GM20000 (cell line): ENCODE measurements at regions not wholly inside any gene's neighbourhood (a gene's known extent, or its start where the extent isn't known, plus 50 kb on each side); places are given as distances from the start of the nearest gene placed in this dataset.
A peak's percentile ranks its signal among the peaks of the same experiment; 100 is the strongest.

Source experiments
- DNase-seq: peaks from one replicate; pipeline ENCODE4 v3.0.0; 2012; ENCODE audit warnings: low spot score
- TF ChIP-seq, protein P1 (sequence below): IDR thresholded peaks from 2 replicates; pipeline ENCODE4 v1.5.1; 2012; ENCODE audit warnings: mild to moderate bottlenecking, control low read depth; ENCODE audit errors: extremely low read depth, missing control alignments

DNA sequence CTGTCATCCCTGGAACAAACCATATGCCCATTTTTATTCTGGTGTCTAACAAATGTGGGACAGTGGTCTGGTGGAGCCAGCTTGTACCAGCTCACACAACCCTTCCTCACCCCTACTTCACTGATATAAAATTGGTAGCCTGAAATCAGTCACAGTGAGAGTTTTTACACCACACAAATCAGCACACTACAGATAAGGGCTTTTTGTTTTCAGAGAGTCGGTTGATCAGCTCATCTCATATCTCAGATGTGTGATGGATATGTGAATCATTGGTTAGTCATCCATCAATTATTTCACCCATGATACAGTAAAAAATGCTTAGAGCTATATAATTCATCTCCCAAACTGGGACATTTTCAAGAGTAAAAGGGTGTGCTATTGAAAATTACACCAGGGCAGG, 529.2 kb downstream of the EBF1 start:
- DNase-seq: no peak
- TF ChIP-seq, protein P1, sequence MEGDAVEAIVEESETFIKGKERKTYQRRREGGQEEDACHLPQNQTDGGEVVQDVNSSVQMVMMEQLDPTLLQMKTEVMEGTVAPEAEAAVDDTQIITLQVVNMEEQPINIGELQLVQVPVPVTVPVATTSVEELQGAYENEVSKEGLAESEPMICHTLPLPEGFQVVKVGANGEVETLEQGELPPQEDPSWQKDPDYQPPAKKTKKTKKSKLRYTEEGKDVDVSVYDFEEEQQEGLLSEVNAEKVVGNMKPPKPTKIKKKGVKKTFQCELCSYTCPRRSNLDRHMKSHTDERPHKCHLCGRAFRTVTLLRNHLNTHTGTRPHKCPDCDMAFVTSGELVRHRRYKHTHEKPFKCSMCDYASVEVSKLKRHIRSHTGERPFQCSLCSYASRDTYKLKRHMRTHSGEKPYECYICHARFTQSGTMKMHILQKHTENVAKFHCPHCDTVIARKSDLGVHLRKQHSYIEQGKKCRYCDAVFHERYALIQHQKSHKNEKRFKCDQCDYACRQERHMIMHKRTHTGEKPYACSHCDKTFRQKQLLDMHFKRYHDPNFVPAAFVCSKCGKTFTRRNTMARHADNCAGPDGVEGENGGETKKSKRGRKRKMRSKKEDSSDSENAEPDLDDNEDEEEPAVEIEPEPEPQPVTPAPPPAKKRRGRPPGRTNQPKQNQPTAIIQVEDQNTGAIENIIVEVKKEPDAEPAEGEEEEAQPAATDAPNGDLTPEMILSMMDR: no peak

DNA sequence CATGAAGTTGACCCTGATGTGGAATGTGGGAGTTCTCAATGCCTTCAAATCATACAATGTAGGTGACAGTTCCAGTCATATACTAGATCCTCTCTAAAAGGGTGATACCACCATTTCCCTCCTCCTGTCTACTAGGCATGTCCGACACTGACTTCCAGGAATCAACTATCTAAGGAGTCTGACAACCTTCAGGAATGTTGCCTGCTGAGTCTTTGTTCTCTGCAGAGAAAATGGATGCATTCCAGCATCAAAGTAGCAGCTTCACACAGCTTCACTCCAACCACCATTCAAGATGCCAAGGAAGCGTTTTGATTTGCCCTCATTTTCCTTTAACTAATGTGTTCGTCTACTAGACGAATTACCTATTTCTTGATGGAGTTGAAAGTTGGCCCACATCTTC, 530.2 kb downstream of the EBF1 start:
- TF ChIP-seq, protein P1: no peak
- DNase-seq: no peak

DNA sequence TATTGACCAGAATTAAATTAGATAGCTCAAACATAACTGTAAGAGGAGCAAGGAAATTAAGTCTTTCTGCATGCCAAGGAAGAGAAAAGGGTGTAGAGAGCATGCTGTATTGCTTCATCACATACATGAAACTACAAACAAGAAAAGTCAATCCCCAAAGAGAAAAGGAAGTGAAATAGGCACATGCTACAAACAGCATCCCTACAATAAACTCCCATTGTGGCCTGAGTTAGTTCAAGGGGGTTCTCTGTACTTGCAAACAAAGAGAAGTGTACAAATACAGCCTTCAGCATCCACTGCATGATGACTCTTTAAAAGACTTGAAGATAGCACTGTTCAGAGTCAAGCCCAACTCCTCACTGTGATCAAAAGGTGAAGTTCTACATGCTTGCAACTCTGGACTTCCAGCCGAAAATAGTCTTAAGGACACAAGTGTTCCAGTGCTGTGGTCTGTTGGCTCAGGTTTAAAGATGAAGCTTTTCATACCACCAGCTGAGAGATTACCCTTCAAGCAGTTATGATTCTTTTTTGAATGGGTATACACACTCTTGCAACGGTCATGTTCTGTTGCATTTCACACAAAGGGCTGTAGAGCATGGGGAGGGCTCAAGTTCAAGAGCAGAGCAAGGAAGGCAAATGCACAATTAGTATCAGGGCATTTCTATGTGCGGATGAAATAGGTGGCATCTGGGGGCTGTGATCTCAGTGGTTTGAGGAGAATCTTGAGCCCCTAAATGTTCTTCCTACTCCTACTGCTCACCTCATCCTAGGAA, 534.5 kb downstream of the EBF1 start:
- TF ChIP-seq, protein P1: no peak
- peak; percentile 26 for DNase-seq

DNA sequence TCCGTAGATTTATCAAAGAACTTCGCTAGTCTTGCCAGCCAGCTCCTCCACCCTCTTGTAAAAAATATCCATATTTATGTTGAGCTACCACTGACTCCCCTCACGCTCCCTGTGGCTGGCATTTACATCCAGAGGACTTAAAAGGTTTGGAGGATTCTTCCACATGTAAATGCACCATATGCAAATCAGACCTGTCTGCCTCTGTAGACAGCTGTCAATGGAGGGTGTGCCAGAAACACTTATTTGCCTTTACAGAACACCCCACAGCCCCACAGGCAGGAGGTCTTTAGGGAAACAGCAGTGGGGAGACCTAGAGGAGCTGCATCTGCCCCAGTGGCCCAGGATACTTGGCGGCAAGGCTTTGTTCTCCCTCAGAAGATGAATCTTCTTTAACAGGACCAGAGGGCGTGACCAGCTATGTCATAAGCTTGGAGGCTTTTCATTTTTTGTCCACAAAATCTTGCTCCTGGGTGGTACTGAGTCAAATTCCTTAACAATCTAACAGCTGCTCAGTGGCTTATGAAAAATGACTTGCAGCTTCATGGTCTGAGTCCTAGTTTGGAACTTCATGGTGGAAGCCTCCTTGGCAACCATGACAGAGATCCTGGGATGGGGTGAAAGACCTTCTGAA, 535.8 kb downstream of the EBF1 start:
- TF ChIP-seq, protein P1: no peak
- DNase-seq: no peak

DNA sequence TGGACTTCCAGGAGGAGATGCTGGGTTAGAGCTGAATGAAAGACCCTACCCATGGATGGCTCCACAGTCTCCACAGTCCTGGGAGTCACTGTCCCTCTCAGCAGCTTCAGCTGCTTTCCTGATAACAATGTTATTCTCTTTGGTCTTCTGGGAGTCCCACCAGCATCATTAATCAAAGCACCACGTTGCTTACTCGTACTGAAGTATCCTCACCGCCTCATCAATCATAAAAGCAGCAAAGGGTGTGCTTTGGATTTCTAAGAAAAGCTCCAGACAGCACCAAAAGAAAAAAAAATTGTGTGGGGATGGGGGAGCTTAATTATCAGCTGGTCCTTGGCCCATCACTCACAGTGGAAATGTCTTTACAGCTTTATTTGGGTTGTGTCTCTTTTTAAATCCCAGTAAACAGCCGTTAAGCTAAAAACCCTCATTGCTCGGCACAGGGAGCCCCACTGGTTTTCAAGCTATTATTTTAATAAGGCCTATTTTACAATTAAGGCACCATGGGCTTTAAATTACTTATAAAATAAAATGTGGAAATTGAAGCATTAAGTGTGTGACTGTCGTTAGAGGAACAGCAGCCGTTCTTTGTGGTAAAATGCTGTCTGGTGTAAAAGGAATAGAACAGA, 538.0 kb downstream of the EBF1 start:
- DNase-seq: no peak
- TF ChIP-seq, protein P1: no peak

DNA sequence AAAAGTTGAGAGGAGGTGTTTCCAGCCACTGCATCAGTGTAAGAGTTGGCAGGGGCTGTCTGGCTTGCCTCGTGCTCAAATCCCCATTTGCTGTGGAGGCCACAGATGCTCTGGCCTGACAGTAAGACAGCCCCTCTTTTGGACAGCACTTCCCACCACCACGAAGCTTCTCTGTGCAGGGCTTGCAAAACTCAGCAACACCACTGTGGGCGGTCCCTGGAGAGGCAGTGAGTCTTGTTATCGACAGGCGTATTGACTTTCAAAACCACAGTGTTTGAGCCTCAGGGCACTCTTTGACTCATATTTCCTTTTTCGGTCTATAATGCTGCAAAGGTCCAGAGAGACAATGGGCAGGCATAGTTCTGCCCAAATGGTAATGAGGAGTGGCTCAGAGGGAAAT, 539.5 kb downstream of the EBF1 start:
- peak; percentile 71 for DNase-seq
- TF ChIP-seq, protein P1: no peak

DNA sequence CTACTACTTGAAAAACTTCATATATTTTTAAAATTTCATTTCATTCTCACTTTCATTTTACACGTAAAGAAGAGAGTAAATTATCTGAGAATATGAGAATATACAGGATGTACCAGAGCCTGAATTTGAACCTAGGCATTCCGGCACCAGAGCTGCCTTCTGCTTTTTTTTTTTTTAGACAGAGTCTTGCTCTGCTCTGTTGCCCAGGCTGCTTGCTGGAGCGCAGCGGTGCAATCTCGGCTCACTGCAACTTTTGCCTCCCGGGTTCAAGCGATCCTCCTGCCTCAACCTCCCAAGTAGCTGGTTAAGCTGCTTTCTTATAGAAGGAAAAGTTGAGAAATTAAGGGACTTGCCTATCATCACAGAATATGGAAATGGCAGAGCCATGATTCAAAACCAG, 540.1 kb downstream of the EBF1 start:
- no peak for DNase-seq
- TF ChIP-seq, protein P1: no peak
